ENCODE measurements at regions not wholly inside any gene's neighbourhood (a gene's known extent, or its start where the extent isn't known, plus 50 kb on each side); places are given as distances from the start of the nearest gene placed in this dataset.

DNA sequence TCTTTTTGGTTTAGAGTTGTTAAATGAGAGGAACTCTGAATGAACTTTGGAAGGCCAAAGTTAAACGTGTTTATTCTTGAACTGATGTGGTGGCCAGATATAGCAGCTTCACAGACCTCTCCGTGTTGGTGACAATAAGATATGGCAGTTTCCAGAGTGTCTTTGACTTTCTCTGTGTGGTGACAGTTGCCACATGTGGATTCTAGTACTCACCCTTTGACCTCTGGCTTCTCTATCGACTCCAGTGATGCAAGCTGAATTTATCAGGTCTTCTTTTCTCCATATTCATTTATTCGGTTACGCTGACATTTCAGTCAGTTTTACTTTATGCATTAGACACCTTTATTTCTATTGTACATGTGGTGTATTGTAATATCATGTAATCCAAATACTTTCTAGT lies 1469.5 kb downstream of the SLITRK1 start:
- Histone ChIP-seq H3K27me3 (no peaks in the 10 kb centered on the region), H3K9me3 (no peaks in the 10 kb centered on the region), H3K9ac (ENCODE audit: low read depth in 2 of 2, low read length in 2 of 2) (no peak overlapping the region), H3K4me3 (no peak overlapping the region), H3K27ac (no peak overlapping the region), H3K4me1 (no peaks in the 10 kb centered on the region), H3K36me3 (no peaks in the 10 kb centered on the region)
- intact Hi-C loops (cut with DNase I) = no loop called here
- no peak for DNase-seq
- TF ChIP-seq, protein P1, sequence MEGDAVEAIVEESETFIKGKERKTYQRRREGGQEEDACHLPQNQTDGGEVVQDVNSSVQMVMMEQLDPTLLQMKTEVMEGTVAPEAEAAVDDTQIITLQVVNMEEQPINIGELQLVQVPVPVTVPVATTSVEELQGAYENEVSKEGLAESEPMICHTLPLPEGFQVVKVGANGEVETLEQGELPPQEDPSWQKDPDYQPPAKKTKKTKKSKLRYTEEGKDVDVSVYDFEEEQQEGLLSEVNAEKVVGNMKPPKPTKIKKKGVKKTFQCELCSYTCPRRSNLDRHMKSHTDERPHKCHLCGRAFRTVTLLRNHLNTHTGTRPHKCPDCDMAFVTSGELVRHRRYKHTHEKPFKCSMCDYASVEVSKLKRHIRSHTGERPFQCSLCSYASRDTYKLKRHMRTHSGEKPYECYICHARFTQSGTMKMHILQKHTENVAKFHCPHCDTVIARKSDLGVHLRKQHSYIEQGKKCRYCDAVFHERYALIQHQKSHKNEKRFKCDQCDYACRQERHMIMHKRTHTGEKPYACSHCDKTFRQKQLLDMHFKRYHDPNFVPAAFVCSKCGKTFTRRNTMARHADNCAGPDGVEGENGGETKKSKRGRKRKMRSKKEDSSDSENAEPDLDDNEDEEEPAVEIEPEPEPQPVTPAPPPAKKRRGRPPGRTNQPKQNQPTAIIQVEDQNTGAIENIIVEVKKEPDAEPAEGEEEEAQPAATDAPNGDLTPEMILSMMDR (IDR thresholded peaks at IDR 0.05) = no peak

DNA sequence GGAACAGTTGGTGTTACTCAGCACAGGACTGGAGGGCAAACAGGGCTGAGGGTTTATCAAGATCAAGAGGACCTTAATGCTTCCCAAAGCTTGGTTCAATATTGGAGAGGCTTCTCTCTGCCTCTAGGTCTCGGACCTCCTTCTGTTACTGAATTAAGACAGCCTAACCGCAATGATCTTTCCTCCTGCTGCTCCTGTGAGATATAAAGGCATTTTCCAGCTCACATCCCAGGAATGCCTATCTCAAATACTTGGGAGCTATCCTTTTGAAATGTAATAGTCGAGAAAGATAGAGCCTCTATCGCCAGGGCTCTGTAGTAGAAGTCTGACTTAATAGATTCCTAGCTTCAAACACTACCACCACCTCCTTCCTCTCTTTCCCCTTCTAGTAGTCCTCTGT lies 1475.0 kb downstream of the SLITRK1 start:
- Histone ChIP-seq H3K36me3 (no peaks in the 10 kb centered on the region), H3K27ac (no peak overlapping the region), H3K27me3 (no peaks in the 10 kb centered on the region), H3K4me3 (no peak overlapping the region), H3K9me3 (no peaks in the 10 kb centered on the region), H3K4me1 (no peaks in the 10 kb centered on the region), H3K9ac (ENCODE audit: low read depth in 2 of 2, low read length in 2 of 2) (no peak overlapping the region)
- TF ChIP-seq, protein P1 (IDR thresholded peaks at IDR 0.05) = no peak
- intact Hi-C loops (cut with DNase I) = no loop called here
- DNase-seq = no peak

DNA sequence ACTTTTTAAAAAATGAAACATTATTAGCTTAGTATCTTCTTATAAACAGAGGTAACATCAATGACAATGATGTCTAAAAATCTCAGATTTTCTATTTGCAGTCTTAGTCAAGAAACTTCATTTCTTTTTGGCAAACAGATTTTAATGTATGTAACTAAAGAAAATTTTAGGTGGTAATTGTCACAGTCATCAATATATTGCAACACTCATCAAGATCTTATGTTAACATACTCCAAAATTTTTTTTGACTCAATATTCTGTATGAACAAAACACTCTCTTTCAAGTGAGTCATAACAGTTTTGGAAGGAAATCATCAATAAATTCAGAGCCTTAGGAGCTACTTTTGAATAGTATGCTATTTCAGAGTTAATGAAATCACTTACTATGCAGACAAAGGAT lies 1507.6 kb downstream of the SLITRK1 start:
- Histone ChIP-seq H3K27ac (no peak overlapping the region), H3K9me3 (no peaks in the 10 kb centered on the region), H3K27me3 (no peaks in the 10 kb centered on the region), H3K36me3 (no peaks in the 10 kb centered on the region), H3K4me3 (no peak overlapping the region), H3K9ac (ENCODE audit: low read depth in 2 of 2, low read length in 2 of 2) (no peak overlapping the region), H3K4me1 (no peaks in the 10 kb centered on the region)
- intact Hi-C loops (cut with DNase I) = no loop called here
- DNase-seq = no peak
- TF ChIP-seq, protein P1 (IDR thresholded peaks at IDR 0.05) = no peak

DNA sequence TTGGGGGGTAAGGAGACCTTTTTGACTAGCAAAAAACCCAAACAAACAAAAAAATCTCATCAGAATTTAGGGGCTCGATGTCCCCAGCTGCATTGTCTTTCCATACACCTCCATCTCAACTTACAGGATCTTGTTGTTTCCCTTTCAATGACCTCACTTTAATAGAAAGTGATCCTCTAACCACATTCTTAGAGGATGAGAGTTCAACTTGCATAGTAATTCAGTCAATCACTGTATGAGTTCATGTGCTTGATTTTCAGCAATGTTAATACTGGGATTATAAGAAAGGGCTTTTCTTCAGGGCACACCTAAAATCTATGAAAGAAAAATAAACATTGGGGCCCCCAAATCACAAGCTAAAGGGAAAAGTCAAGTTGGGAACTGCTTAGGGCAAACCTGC lies 1512.0 kb downstream of the SLITRK1 start:
- no peak for DNase-seq
- no peaks in the 10 kb centered on the region for H3K4me1 ChIP-seq
- H3K9me3 ChIP-seq = no peaks in the 10 kb centered on the region
- H3K36me3 ChIP-seq = no peaks in the 10 kb centered on the region
- no peak overlapping the region for H3K9ac ChIP-seq (ENCODE audit: low read depth in 2 of 2, low read length in 2 of 2)
- intact Hi-C loops (cut with DNase I) = no loop called here
- H3K4me3 ChIP-seq = no peak overlapping the region
- H3K27ac ChIP-seq = no peak overlapping the region
- TF ChIP-seq, protein P1 (IDR thresholded peaks at IDR 0.05) = no peak
- H3K27me3 ChIP-seq = no peaks in the 10 kb centered on the region

DNA sequence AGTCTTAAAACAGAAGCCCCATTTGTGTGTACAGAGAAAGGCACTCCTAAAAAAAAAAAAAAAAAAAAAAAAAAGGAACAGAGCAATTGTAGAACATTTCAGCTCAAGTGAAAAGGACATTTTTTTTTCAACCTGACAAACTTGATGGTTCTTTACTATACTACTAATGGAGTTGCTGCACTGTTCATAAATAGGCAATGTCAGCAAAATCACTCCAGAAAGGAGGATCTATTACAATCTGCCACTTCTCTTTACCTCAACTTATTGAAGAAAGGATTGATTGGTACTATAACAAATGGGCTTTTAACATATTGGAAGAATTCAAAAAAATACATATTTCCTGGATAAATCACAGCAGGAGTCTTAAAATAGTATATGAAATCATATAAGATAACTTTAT lies 1517.7 kb downstream of the SLITRK1 start:
- no peak overlapping the region for H3K4me3 ChIP-seq
- no peak for DNase-seq
- intact Hi-C loops (cut with DNase I) = no loop called here

More for the DNA sequence above, 1517.7 kb downstream of the SLITRK1 start:
- TF ChIP-seq, protein P1 (IDR thresholded peaks at IDR 0.05) = no peak
- Histone ChIP-seq H3K9me3 (no peaks in the 10 kb centered on the region), H3K27me3 (no peaks in the 10 kb centered on the region), H3K9ac (ENCODE audit: low read depth in 2 of 2, low read length in 2 of 2) (no peak overlapping the region), H3K36me3 (no peaks in the 10 kb centered on the region), H3K4me1 (no peaks in the 10 kb centered on the region), H3K27ac (no peak overlapping the region)

Measured in colonic mucosa (tissue), 4 donors.